GM23338 (cell line): ENCODE measurements at regions not wholly inside any gene's neighbourhood (a gene's known extent, or its start where the extent isn't known, plus 50 kb on each side); places are given as distances from the start of the nearest gene placed in this dataset.

Experiments used
- ATAC-seq: fragments of 200-7000 bp; cut with Tn5 transposase; 3 replicates; pipeline ENCODE4 v1.9.1; 2020
- DNase-seq: peaks from one replicate; pipeline ENCODE4 v3.0.0-alpha.2; 2015; ENCODE audit warnings: low spot score
- H2AFZ ChIP-seq: fragments of 200-600 bp; sonication (generic); 2 replicates; pipeline ENCODE4 v1.8.0; 2016; ENCODE audit warnings: antibody characterized with exemption, mild to moderate bottlenecking, moderate library complexity
- H3F3A ChIP-seq: fragments of 200-600 bp; sonication (generic); replicated peaks from 2 replicates; pipeline ENCODE4 v1.8.0; 2017; ENCODE audit warnings: antibody characterized with exemption, mixed run types, low read depth
- H3K27ac ChIP-seq: fragments of 200-600 bp; sonication (generic); 2 replicates; pipeline ENCODE4 v1.6.1; 2016; ENCODE audit warnings: low read depth
- H3K27me3 ChIP-seq: fragments of 200-600 bp; sonication (generic); 2 replicates; pipeline ENCODE4 v1.8.0; 2016; ENCODE audit warnings: mild to moderate bottlenecking, mixed run types, moderate library complexity; ENCODE audit not compliant: insufficient read depth
- H3K36me3 ChIP-seq: fragments of 200-600 bp; sonication (generic); 2 replicates; pipeline ENCODE4 v1.8.0; 2016; ENCODE audit warnings: mild to moderate bottlenecking; ENCODE audit not compliant: insufficient read depth
- H3K4me1 ChIP-seq: fragments of 200-600 bp; sonication (generic); 2 replicates; pipeline ENCODE4 v1.8.0; 2016; ENCODE audit warnings: mild to moderate bottlenecking, moderate library complexity; ENCODE audit not compliant: insufficient read depth
- H3K4me2 ChIP-seq: fragments of 200-600 bp; sonication (generic); 2 replicates; pipeline ENCODE4 v1.7.1; 2017; ENCODE audit warnings: mixed run types
- H3K4me3 ChIP-seq: fragments of 200-600 bp; sonication (generic); 2 replicates; pipeline ENCODE4 v1.6.1; 2016; ENCODE audit warnings: mixed run types
- H3K79me2 ChIP-seq: fragments of 200-600 bp; sonication (generic); replicated peaks from 2 replicates; pipeline ENCODE4 v1.8.0; 2017; ENCODE audit warnings: mild to moderate bottlenecking; ENCODE audit not compliant: insufficient read depth
- H3K9me2 ChIP-seq: fragments of 200-600 bp; sonication (generic); 2 replicates; pipeline ENCODE4 v1.8.0; 2017; ENCODE audit not compliant: insufficient read depth
- H4K20me1 ChIP-seq: fragments of 200-600 bp; sonication (generic); replicated peaks from 2 replicates; pipeline ENCODE4 v1.8.0; 2017; ENCODE audit warnings: mild to moderate bottlenecking; ENCODE audit not compliant: insufficient read depth
- H3K27ac Mint-ChIP-seq: 2 replicates; pipeline ENCODE4 v1.8.0; 2020; ENCODE audit warnings: inconsistent platforms, mild to moderate bottlenecking, moderate library complexity, mixed read lengths
- H3K27me3 Mint-ChIP-seq: 3 replicates; pipeline ENCODE4 v1.8.0; 2022; ENCODE audit warnings: low read depth, mild to moderate bottlenecking, moderate library complexity, mixed read lengths, inconsistent platforms; ENCODE audit not compliant: insufficient read depth, poor library complexity
- H3K36me3 Mint-ChIP-seq: 3 replicates; pipeline ENCODE4 v1.8.0; 2021; ENCODE audit warnings: low read depth, mild to moderate bottlenecking, inconsistent platforms, moderate library complexity, mixed read lengths
- H3K4me1 Mint-ChIP-seq: 3 replicates; pipeline ENCODE4 v1.8.0; 2020; ENCODE audit warnings: mild to moderate bottlenecking, inconsistent platforms, mixed read lengths
- H3K4me3 Mint-ChIP-seq: 3 replicates; pipeline ENCODE4 v1.8.0; 2021; ENCODE audit warnings: moderate library complexity, mild to moderate bottlenecking, inconsistent platforms, mixed read lengths
- H3K9me3 Mint-ChIP-seq: 3 replicates; pipeline ENCODE4 v1.8.0; 2020; ENCODE audit warnings: moderate library complexity, mild to moderate bottlenecking, inconsistent platforms, mixed read lengths
- CREB1 ChIP-seq: fragments of 250-450 bp; sonication (Bioruptor Pico); IDR thresholded peaks from 2 replicates; pipeline ENCODE4 v1.5.0; 2020; ENCODE audit warnings: low read depth, mild to moderate bottlenecking, moderate library complexity
- CTCF ChIP-seq, 2 experiments: fragments of 200-600 bp in 1 of 2; sonication (generic) in 1 of 2; conservative IDR thresholded peaks; 2 replicates each; pipeline versions ENCODE4 v1.5.1 to v1.6.1; 2016 to 2017; ENCODE audit warnings: antibody characterized with exemption in 2 of 2, low read depth in 2 of 2, mild to moderate bottlenecking in 2 of 2, moderate library complexity in 1 of 2
- ETS1 ChIP-seq: IDR thresholded peaks from 2 replicates; pipeline ENCODE4 v1.6.1; 2016; ENCODE audit warnings: antibody characterized with exemption
- EZH2 ChIP-seq: fragments of 200-600 bp; sonication (generic); IDR thresholded peaks from one replicate; pipeline ENCODE4 v1.8.0; 2017; ENCODE audit warnings: antibody characterized with exemption, mild to moderate bottlenecking, low read depth; ENCODE audit not compliant: unreplicated experiment
- EZH2phosphoT487 ChIP-seq: fragments of 200-600 bp; sonication (generic); IDR thresholded peaks from one replicate; pipeline ENCODE4 v1.8.1; 2018; ENCODE audit warnings: antibody characterized with exemption; ENCODE audit not compliant: unreplicated experiment
- JUNB ChIP-seq: IDR thresholded peaks from one replicate; pipeline ENCODE4 v1.6.1; 2016; ENCODE audit warnings: antibody characterized with exemption; ENCODE audit not compliant: unreplicated experiment
- NANOG ChIP-seq: IDR thresholded peaks from 2 replicates; pipeline ENCODE4 v1.6.1; 2016; ENCODE audit warnings: antibody characterized with exemption, borderline replicate concordance
- POLR2AphosphoS5 ChIP-seq: IDR thresholded peaks from 2 replicates; pipeline ENCODE4 v1.6.1; 2016; ENCODE audit warnings: antibody characterized with exemption, low read depth
- REST ChIP-seq: IDR thresholded peaks from one replicate; pipeline ENCODE4 v1.6.1; 2018; ENCODE audit warnings: antibody characterized with exemption; ENCODE audit not compliant: unreplicated experiment
- STAT1 ChIP-seq: IDR thresholded peaks from one replicate; pipeline ENCODE4 v1.6.1; 2016; ENCODE audit warnings: antibody characterized with exemption; ENCODE audit not compliant: unreplicated experiment
- ZNF114 ChIP-seq: fragments of 250-450 bp; sonication (Bioruptor Pico); IDR thresholded peaks from 2 replicates; pipeline ENCODE4 v1.5.0; 2020; ENCODE audit warnings: mild to moderate bottlenecking, moderate library complexity
- ZNF331 ChIP-seq: fragments of 250-450 bp; sonication (Bioruptor Pico); IDR thresholded peaks from 2 replicates; pipeline ENCODE4 v1.5.0; 2020; ENCODE audit warnings: low read depth, mild to moderate bottlenecking, moderate library complexity
- ZNF462 ChIP-seq: fragments of 250-450 bp; sonication (Bioruptor Pico); IDR thresholded peaks from 2 replicates; pipeline ENCODE4 v1.5.0; 2020; ENCODE audit warnings: mild to moderate bottlenecking, moderate library complexity

- Mint-ChIP-seq H3K4me1 (no peaks in the 10 kb centered on the region), H3K9me3 (no peaks in the 10 kb centered on the region), H3K27ac (no peak overlapping the region), H3K4me3 (no peak overlapping the region), H3K27me3 (no peaks in the 10 kb centered on the region), H3K36me3 (no peaks in the 10 kb centered on the region)
- H3K4me3 ChIP-seq = no peak overlapping the region
- no peaks in the 10 kb centered on the region for H4K20me1 ChIP-seq
- no peak overlapping the region for H3K27ac ChIP-seq
- H3K79me2 ChIP-seq = no peaks in the 10 kb centered on the region
- H3K4me1 ChIP-seq = no peaks in the 10 kb centered on the region
- H3K4me2 ChIP-seq = no peak overlapping the region
- H3K36me3 ChIP-seq = no peaks in the 10 kb centered on the region
- no peak overlapping the region for H2AFZ ChIP-seq
- no peaks in the 10 kb centered on the region for H3F3A ChIP-seq
- ATAC-seq (no peak), DNase-seq (no peak)
- H3K9me2 ChIP-seq = peaks cover 8% of the 10 kb centered on the region; the same call in 1 of the 2 replicates
- TF ChIP-seq REST = no peak
- TF ChIP-seq POLR2AphosphoS5 = no peak
- TF ChIP-seq CREB1 (CRISPR knock-in tag) = no peak
- no peak for TF ChIP-seq ZNF114 (CRISPR knock-in tag)
- TF ChIP-seq NANOG = no peak
- no peak for TF ChIP-seq EZH2
- no peak for TF ChIP-seq JUNB
- TF ChIP-seq CTCF (conservative IDR thresholded peaks at IDR 0.05; ENCODE audit: low read depth in 2 of 2) = no peak
- TF ChIP-seq ZNF331 (CRISPR knock-in tag) = no peak
- no peak for TF ChIP-seq ETS1
- no peak for TF ChIP-seq STAT1
- TF ChIP-seq EZH2phosphoT487 = no peak
- no peak for TF ChIP-seq ZNF462 (CRISPR knock-in tag)
- H3K27me3 ChIP-seq = no peaks in the 10 kb centered on the region
These were observed 83.1 kb upstream of the MAST4 start for GRCh38 chr5:66513130-66513529.
